Breast epithelium (tissue), 3 donors: ENCODE measurements at regions not wholly inside any gene's neighbourhood (a gene's known extent, or its start where the extent isn't known, plus 50 kb on each side); places are given as distances from the start of the nearest gene placed in this dataset.

Experiments used
- CTCF ChIP-seq, 3 donors: fragments of 450-650 bp; IDR thresholded peaks; one replicate each; pipeline ENCODE4 v1.5.1; 2016 to 2017; ENCODE audit warnings: antibody characterized with exemption in 3 of 3, mild to moderate bottlenecking in 3 of 3, moderate library complexity in 3 of 3
- POLR2A ChIP-seq: fragments of 450-650 bp; IDR thresholded peaks from one replicate; pipeline ENCODE4 v1.6.1; 2016; ENCODE audit warnings: antibody characterized with exemption, mild to moderate bottlenecking, moderate library complexity
- POLR2AphosphoS5 ChIP-seq, 3 donors: sonication (generic); formaldehyde crosslinking; IDR thresholded peaks; one replicate each; pipeline ENCODE4 v1.6.1; 2017; ENCODE audit warnings: antibody characterized with exemption in 3 of 3

GRCh38 chr1:101540161-101540560, 303.3 kb downstream of the S1PR1 start:
- TF ChIP-seq CTCF (IDR thresholded peaks at IDR 0.05) (no peak), POLR2AphosphoS5 (IDR thresholded peaks at IDR 0.05) (no peak), POLR2A (no peak)
